RPMI8226 (cell line): ENCODE measurements at regions not wholly inside any gene's neighbourhood (a gene's known extent, or its start where the extent isn't known, plus 50 kb on each side); places are given as distances from the start of the nearest gene placed in this dataset.

ENCODE experiments used
- DNase-seq: peaks from one replicate; pipeline ENCODE4 v3.0.0-alpha.2; 2015

GRCh38 chr1:59029411-59030167, 245.7 kb upstream of the JUN start:
- no peak for DNase-seq

- no peak for DNase-seq
Measured at GRCh38 chr1:59032228-59032627, 248.4 kb upstream of the JUN start.

- DNase-seq, result no peak
Measured at GRCh38 chr1:59033761-59034160, 249.9 kb upstream of the JUN start.

GRCh38 chr1:59034925-59035324, 251.1 kb upstream of the JUN start:
- DNase-seq, result no peak

- no peak for DNase-seq
Measured at GRCh38 chr1:59039551-59039950, 255.7 kb upstream of the JUN start.

GRCh38 chr1:59040486-59040885, 256.4 kb upstream of the FGGY start:
- DNase-seq, result no peak

GRCh38 chr1:59041646-59042277, 255.1 kb upstream of the FGGY start:
- DNase-seq, result no peak

GRCh38 chr1:59043796-59044195, 253.1 kb upstream of the FGGY start:
- no peak for DNase-seq

GRCh38 chr1:59044535-59045121, 252.3 kb upstream of the FGGY start:
- DNase-seq, result no peak

- DNase-seq, result no peak
Measured at GRCh38 chr1:59045137-59045536, 251.8 kb upstream of the FGGY start.

- DNase-seq, result no peak
Measured at GRCh38 chr1:59045636-59046035, 251.3 kb upstream of the FGGY start.

GRCh38 chr1:59046134-59046533, 250.8 kb upstream of the FGGY start:
- no peak for DNase-seq

- peak; percentile 27 for DNase-seq
Measured at GRCh38 chr1:59046730-59047157, 250.2 kb upstream of the FGGY start.

GRCh38 chr1:59051007-59051406, 245.9 kb upstream of the FGGY start:
- no peak for DNase-seq

- DNase-seq, result no peak
Measured at GRCh38 chr1:59052166-59052590, 244.7 kb upstream of the FGGY start.

- no peak for DNase-seq
Measured at GRCh38 chr1:59054172-59054571, 242.7 kb upstream of the FGGY start.

- no peak for DNase-seq
Measured at GRCh38 chr1:59055908-59056719, 240.8 kb upstream of the FGGY start.

GRCh38 chr1:59057211-59057694, 239.6 kb upstream of the FGGY start:
- DNase-seq, result no peak

- no peak for DNase-seq
Measured at GRCh38 chr1:59057796-59058195, 239.1 kb upstream of the FGGY start.

GRCh38 chr1:59058665-59059439, 238.0 kb upstream of the FGGY start:
- peak; percentile 41 for DNase-seq

GRCh38 chr1:59061876-59062275, 235.0 kb upstream of the FGGY start:
- no peak for DNase-seq

- no peak for DNase-seq
Measured at GRCh38 chr1:59062743-59063142, 234.2 kb upstream of the FGGY start.
